Neutrophil (primary cell): ENCODE measurements at regions not wholly inside any gene's neighbourhood (a gene's known extent, or its start where the extent isn't known, plus 50 kb on each side); places are given as distances from the start of the nearest gene placed in this dataset.

ENCODE experiments used
- H3K27ac ChIP-seq: fragments of 200-600 bp; sonication (generic); 2 replicates; pipeline ENCODE4 v1.5.1; 2016; ENCODE audit warnings: mild to moderate bottlenecking, moderate library complexity
- H3K27me3 ChIP-seq: fragments of 200-600 bp; sonication (generic); 2 replicates; pipeline ENCODE4 v1.6.0; 2016; ENCODE audit warnings: mild to moderate bottlenecking
- H3K36me3 ChIP-seq: fragments of 200-600 bp; sonication (generic); 2 replicates; pipeline ENCODE4 v1.5.1; 2017
- H3K4me1 ChIP-seq, 2 experiments: fragments of 200-600 bp in 1 of 2; sonication (generic) in 1 of 2; 1 replicate in 1 of 2; 2 replicates in 1 of 2; pipeline versions ENCODE4 v1.5.1 to v1.6.1; 2013 to 2016; ENCODE audit warnings: low read depth in 1 of 2, low read length in 1 of 2, mild to moderate bottlenecking in 1 of 2, moderate library complexity in 1 of 2; ENCODE audit not compliant: control insufficient read depth in 1 of 2, insufficient read depth in 1 of 2
- H3K4me3 ChIP-seq, 2 experiments: fragments of 200-600 bp in 1 of 2; sonication (generic) in 1 of 2; 1 replicate in 1 of 2; 2 replicates in 1 of 2; pipeline ENCODE4 v1.5.1; 2013 to 2016; ENCODE audit warnings: low read depth in 1 of 2, low read length in 1 of 2, mild to moderate bottlenecking in 1 of 2, moderate library complexity in 1 of 2
- H3K9me3 ChIP-seq: fragments of 200-600 bp; sonication (generic); 2 replicates; pipeline ENCODE4 v1.5.1; 2016
- CTCF ChIP-seq: fragments of 200-600 bp; sonication (generic); IDR thresholded peaks from 2 replicates; pipeline ENCODE4 v1.5.1; 2016; ENCODE audit warnings: antibody characterized with exemption

- peaks cover 18% of the 10 kb centered on the region for H3K27me3 ChIP-seq
- H3K27ac ChIP-seq = no peak overlapping the region
- H3K9me3 ChIP-seq = no peaks in the 10 kb centered on the region
- H3K36me3 ChIP-seq = no peaks in the 10 kb centered on the region
- no peak overlapping the region for H3K4me3 ChIP-seq
- TF ChIP-seq CTCF = no peak
- no peaks in the 10 kb centered on the region for H3K4me1 ChIP-seq
Observed at GRCh38 chr5:60520451-60521227, 179.3 kb downstream of the DEPDC1B start.

GRCh38 chr5:60519372-60519771, 180.6 kb downstream of the DEPDC1B start:
- Histone ChIP-seq H3K27ac (no peak overlapping the region), H3K4me1 (no peaks in the 10 kb centered on the region)

GRCh38 chr5:60517850-60518249, 182.1 kb downstream of the DEPDC1B start:
- Histone ChIP-seq H3K4me1 (no peaks in the 10 kb centered on the region), H3K27me3 (peaks cover 11% of the 10 kb centered on the region), H3K9me3 (no peaks in the 10 kb centered on the region), H3K27ac (no peak overlapping the region), H3K36me3 (no peaks in the 10 kb centered on the region), H3K4me3 (no peak overlapping the region)
- no peak for TF ChIP-seq CTCF

More at GRCh38 chr5:60519372-60519771, 180.6 kb downstream of the DEPDC1B start:
- no peaks in the 10 kb centered on the region for H3K36me3 ChIP-seq
- H3K9me3 ChIP-seq = no peaks in the 10 kb centered on the region
- H3K27me3 ChIP-seq = peaks cover 16% of the 10 kb centered on the region
- H3K4me3 ChIP-seq = no peak overlapping the region
- TF ChIP-seq CTCF = no peak

- H3K4me3 ChIP-seq = no peak overlapping the region
- no peaks in the 10 kb centered on the region for H3K36me3 ChIP-seq
- no peaks in the 10 kb centered on the region for H3K4me1 ChIP-seq
- H3K27ac ChIP-seq = no peak overlapping the region
- peaks cover 4% of the 10 kb centered on the region for H3K27me3 ChIP-seq
- no peaks in the 10 kb centered on the region for H3K9me3 ChIP-seq
- no peak for TF ChIP-seq CTCF
Observed at GRCh38 chr5:60517094-60517694, 182.8 kb downstream of the DEPDC1B start.

GRCh38 chr5:60516688-60517087, 183.3 kb downstream of the DEPDC1B start:
- Histone ChIP-seq H3K4me1 (no peaks in the 10 kb centered on the region), H3K27me3 (peaks cover 4% of the 10 kb centered on the region), H3K4me3 (no peak overlapping the region), H3K27ac (no peak overlapping the region), H3K36me3 (no peaks in the 10 kb centered on the region), H3K9me3 (no peaks in the 10 kb centered on the region)
- TF ChIP-seq CTCF = no peak
